A549 (cell line): ENCODE measurements at regions not wholly inside any gene's neighbourhood (a gene's known extent, or its start where the extent isn't known, plus 50 kb on each side); places are given as distances from the start of the nearest gene placed in this dataset.
A peak's percentile ranks its signal among the peaks of the same experiment; 100 is the strongest.
"Not testable (repeated sequence)": the region's sequence is repeated elsewhere in the genome, so short reads cannot be mapped to it uniquely, and the experiment has no call there.

Experiments
- ATAC-seq, 2 experiments: fragments of 200-7000 bp in 1 of 2; fragments of >200 bp in 1 of 2; cut with Nextera tagmentation in 1 of 2; cut with Tn5 transposase in 1 of 2; 3 replicates each; pipeline versions ENCODE4 v1.8.0 to v1.9.1; 2018 to 2020; ENCODE audit warnings: mild to moderate bottlenecking in 1 of 2, moderate library complexity in 1 of 2
- CTCF ChIA-PET: fragments of 300-600 bp; sonication (Branson Sonifier 250); formaldehyde crosslinking; extraction: SDS; loops from one replicate; lab custom pipeline; 2021; ENCODE audit warnings: antibody characterized with exemption, inconsistent platforms; lab: Yijun Ruan, JAX
- POLR2A ChIA-PET: fragments of 350-600 bp; formaldehyde crosslinking; extraction: SDS; loops from one replicate; lab custom pipeline; 2021; ENCODE audit warnings: antibody characterized with exemption, inconsistent platforms; lab: Yijun Ruan, JAX
- DNase-seq, 2 experiments: peaks; one replicate each; pipeline versions ENCODE4 v3.0.0 to v3.0.0-alpha.2; 2011 to 2016; ENCODE audit warnings: low read depth in 1 of 2, low spot score in 1 of 2
- FAIRE-seq: peaks from 2 replicates; lab custom pipeline; 2011; peaks lifted over from hg19 to GRCh38; lab: Jason Lieb, UNC
- H3K27ac ChIP-seq, 2 experiments: fragments of >200 bp; sonication (Bioruptor Twin); formaldehyde crosslinking; 3 replicates each; pipeline ENCODE4 v1.5.1; 2016 to 2017
- H3K4me1 ChIP-seq: fragments of >200 bp; sonication (Bioruptor Twin); formaldehyde crosslinking; 3 replicates; pipeline ENCODE4 v1.6.1; 2016
- H3K4me2 ChIP-seq: fragments of >200 bp; sonication (Bioruptor Twin); formaldehyde crosslinking; 3 replicates; pipeline ENCODE4 v1.6.1; 2016
- H3K4me3 ChIP-seq: fragments of >200 bp; sonication (Bioruptor Twin); formaldehyde crosslinking; 3 replicates; pipeline ENCODE4 v1.5.1; 2016
- H3K9me3 ChIP-seq: fragments of >200 bp; sonication (Bioruptor Twin); formaldehyde crosslinking; 3 replicates; pipeline ENCODE4 v1.6.1; 2016
- CEBPB ChIP-seq, 2 experiments: fragments of >200 bp in 1 of 2; sonication (Bioruptor Twin) in 1 of 2; formaldehyde crosslinking in 1 of 2; IDR thresholded peaks; 2 replicates each; pipeline ENCODE4 v1.6.1; 2012 to 2016
- CHD2 ChIP-seq: fragments of 150-350 bp; IDR thresholded peaks from 2 replicates; pipeline ENCODE4 v1.6.1; 2014; ENCODE audit warnings: low read length; ENCODE audit not compliant: partially characterized antibody
- CHD4 ChIP-seq: fragments of 200-600 bp; sonication (generic); IDR thresholded peaks from 2 replicates; pipeline ENCODE4 v1.6.1; 2016; ENCODE audit warnings: antibody characterized with exemption, mild to moderate bottlenecking, borderline replicate concordance
- EHMT2 ChIP-seq: fragments of 200-600 bp; sonication (generic); IDR thresholded peaks from 2 replicates; pipeline ENCODE4 v1.6.1; 2016; ENCODE audit warnings: antibody characterized with exemption, low read depth, mild to moderate bottlenecking, moderate library complexity
- ESRRA ChIP-seq: fragments of 150-350 bp; IDR thresholded peaks from 2 replicates; pipeline ENCODE4 v1.6.1; 2014; ENCODE audit warnings: mild to moderate bottlenecking, low read length, borderline replicate concordance
- GATA3 ChIP-seq: IDR thresholded peaks from 2 replicates; pipeline ENCODE4 v1.6.1; 2012; ENCODE audit warnings: borderline replicate concordance
- HDAC2 ChIP-seq: fragments of 200-600 bp; sonication (generic); IDR thresholded peaks from 2 replicates; pipeline ENCODE4 v1.6.1; 2016
- HEYL ChIP-seq: fragments of 250-450 bp; sonication (Bioruptor Pico); IDR thresholded peaks from 2 replicates; pipeline ENCODE4 v1.8.0; 2021; ENCODE audit warnings: mild to moderate bottlenecking, moderate library complexity
- HOXA7 ChIP-seq: fragments of 250-450 bp; sonication (Bioruptor Pico); IDR thresholded peaks from 2 replicates; pipeline ENCODE4 v1.5.0; 2020; ENCODE audit warnings: mild to moderate bottlenecking, moderate library complexity
- HOXB13 ChIP-seq: fragments of 250-450 bp; sonication (Bioruptor Pico); IDR thresholded peaks from 2 replicates; pipeline ENCODE4 v1.5.0; 2020; ENCODE audit warnings: low read depth, mild to moderate bottlenecking, moderate library complexity
- KDM1A ChIP-seq: fragments of 200-600 bp; sonication (generic); IDR thresholded peaks from 2 replicates; pipeline ENCODE4 v1.6.1; 2016; ENCODE audit warnings: low read depth, mild to moderate bottlenecking
- MAZ ChIP-seq: fragments of 150-350 bp; IDR thresholded peaks from 2 replicates; pipeline ENCODE4 v1.6.1; 2014; ENCODE audit warnings: antibody characterized with exemption, low read depth, low read length, borderline replicate concordance
- NPAS2 ChIP-seq: fragments of 250-450 bp; sonication (Bioruptor Pico); IDR thresholded peaks from 2 replicates; pipeline ENCODE4 v1.8.0; 2022; ENCODE audit warnings: mild to moderate bottlenecking, moderate library complexity, borderline replicate concordance
- RAD21 ChIP-seq, 2 experiments: fragments of >200 bp in 1 of 2; sonication (Bioruptor Twin) in 1 of 2; formaldehyde crosslinking in 1 of 2; IDR thresholded peaks in 1 of 2; conservative IDR thresholded peaks in 1 of 2; 2 replicates in 1 of 2; 3 replicates in 1 of 2; pipeline ENCODE4 v1.6.1; 2012 to 2018; ENCODE audit warnings: inconsistent platforms in 1 of 2
- RCOR1 ChIP-seq: fragments of 150-350 bp; IDR thresholded peaks from 2 replicates; pipeline ENCODE4 v1.6.1; 2014; ENCODE audit warnings: antibody characterized with exemption, low read length, low read depth
- SREBF2 ChIP-seq: fragments of 450-650 bp; IDR thresholded peaks from 2 replicates; pipeline ENCODE4 v1.6.1; 2014; ENCODE audit warnings: mild to moderate bottlenecking, moderate library complexity
- TP53 ChIP-seq: fragments of 250-450 bp; sonication (Bioruptor Pico); IDR thresholded peaks from 2 replicates; pipeline ENCODE4 v1.5.0; 2021; ENCODE audit warnings: mild to moderate bottlenecking, moderate library complexity
- ZC3H11A ChIP-seq: fragments of 450-650 bp; IDR thresholded peaks from 2 replicates; pipeline ENCODE4 v1.6.1; 2014; ENCODE audit warnings: antibody characterized with exemption, mild to moderate bottlenecking
- ZNF302 ChIP-seq: fragments of 250-450 bp; sonication (Bioruptor Pico); IDR thresholded peaks from 2 replicates; pipeline ENCODE4 v1.9.0; 2021; ENCODE audit warnings: inconsistent platforms, mild to moderate bottlenecking, moderate library complexity
- ZSCAN20 ChIP-seq: fragments of 250-450 bp; sonication (Bioruptor Pico); IDR thresholded peaks from 2 replicates; pipeline ENCODE4 v1.8.0; 2022; ENCODE audit warnings: mild to moderate bottlenecking, moderate library complexity
- WGBS: methylation state at CpG from one replicate; pipeline ENCODE4 v1.1.6; 2017; ENCODE audit errors: missing lambda C conversion rate; 5-methylcytosine and 5-hydroxymethylcytosine counted together
- TF ChIP-seq, protein P1 (sequence below): IDR thresholded peaks from 2 replicates; pipeline ENCODE4 v1.6.1; 2012; ENCODE audit warnings: low read depth, borderline replicate concordance
- TF ChIP-seq, protein P2 (sequence below): fragments of 250-450 bp; sonication (Bioruptor Pico); IDR thresholded peaks from 2 replicates; pipeline ENCODE4 v1.5.0; 2021; ENCODE audit warnings: mild to moderate bottlenecking, moderate library complexity, borderline replicate concordance
- TF ChIP-seq, protein P3 (sequence below): fragments of 250-450 bp; sonication (Bioruptor Pico); IDR thresholded peaks from 2 replicates; pipeline ENCODE4 v1.5.0; 2020; ENCODE audit warnings: low read depth, mild to moderate bottlenecking, moderate library complexity
- TF ChIP-seq, protein P4 (sequence below): fragments of 450-650 bp; IDR thresholded peaks from 2 replicates; pipeline ENCODE4 v1.6.1; 2014; ENCODE audit warnings: antibody characterized with exemption

DNA sequence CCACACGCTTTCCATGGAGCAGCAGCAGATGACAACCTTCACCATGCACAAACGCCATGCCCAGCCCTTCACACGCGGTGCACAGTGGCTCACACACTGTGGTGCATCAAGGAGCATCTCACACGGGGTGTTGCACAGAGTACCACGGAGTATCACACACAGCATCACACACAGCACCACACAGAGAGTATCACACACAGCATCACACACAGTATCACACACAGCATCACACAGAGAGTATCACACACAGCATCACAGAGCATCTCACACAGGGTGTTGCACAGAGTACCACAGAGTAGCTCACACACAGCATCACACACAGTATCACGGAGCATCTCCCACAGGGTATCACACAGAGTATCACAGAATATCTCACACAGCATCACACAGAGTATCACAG is 122.2 kb upstream of the RAB4A start:
- no peaks in the 10 kb centered on the region for H3K4me1 ChIP-seq
- peak; percentile 19 to 36; a peak in 3 of 6 replicates for ATAC-seq
- WGBS, result 21% methylated on average over 7 of the region's 7 CpGs
- H3K27ac ChIP-seq, result no peak overlapping the region
- FAIRE-seq, result no peak
- no peak for DNase-seq
- no peak overlapping the region for H3K4me2 ChIP-seq
- H3K9me3 ChIP-seq, result no peaks in the 10 kb centered on the region
- CTCF ChIA-PET, result interaction anchor here (1.3 kb wide), 1 partner anchor 9 kb away, joined by 3 read pairs; no protein-coding TSS in a partner anchor
- TF ChIP-seq, protein P1, sequence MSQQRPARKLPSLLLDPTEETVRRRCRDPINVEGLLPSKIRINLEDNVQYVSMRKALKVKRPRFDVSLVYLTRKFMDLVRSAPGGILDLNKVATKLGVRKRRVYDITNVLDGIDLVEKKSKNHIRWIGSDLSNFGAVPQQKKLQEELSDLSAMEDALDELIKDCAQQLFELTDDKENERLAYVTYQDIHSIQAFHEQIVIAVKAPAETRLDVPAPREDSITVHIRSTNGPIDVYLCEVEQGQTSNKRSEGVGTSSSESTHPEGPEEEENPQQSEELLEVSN, result no peak
- no peak for TF ChIP-seq CHD4
- no peak overlapping the region for H3K4me3 ChIP-seq
- POLR2A ChIA-PET, result no interaction called here

DNA sequence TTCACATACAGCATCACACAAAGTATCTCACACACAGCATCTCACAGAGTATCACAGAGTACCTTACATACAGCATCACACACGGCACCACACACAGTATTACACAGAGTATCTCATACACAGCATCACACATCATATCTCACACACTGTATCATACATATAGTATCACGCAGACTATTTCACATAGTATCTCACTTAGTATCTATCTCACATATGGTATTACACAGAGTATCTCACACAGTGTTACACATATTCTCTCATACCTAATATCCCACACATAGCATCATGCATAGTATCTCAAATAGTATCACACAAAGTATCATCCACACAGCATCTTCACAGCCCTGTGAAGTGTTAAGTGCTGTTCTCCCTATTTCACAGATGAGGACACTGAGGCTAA is 121.5 kb upstream of the RAB4A start:
- H3K4me2 ChIP-seq, result no peak overlapping the region
- H3K27ac ChIP-seq, result no peak overlapping the region
- WGBS, result 60% methylated on average over 2 of the region's 2 CpGs
- H3K4me3 ChIP-seq, result no peak overlapping the region
- ChIA-PET CTCF (no interaction called here), POLR2A (no interaction called here)
- FAIRE-seq, result no peak
- H3K4me1 ChIP-seq, result no peaks in the 10 kb centered on the region
- TF ChIP-seq, protein P2, sequence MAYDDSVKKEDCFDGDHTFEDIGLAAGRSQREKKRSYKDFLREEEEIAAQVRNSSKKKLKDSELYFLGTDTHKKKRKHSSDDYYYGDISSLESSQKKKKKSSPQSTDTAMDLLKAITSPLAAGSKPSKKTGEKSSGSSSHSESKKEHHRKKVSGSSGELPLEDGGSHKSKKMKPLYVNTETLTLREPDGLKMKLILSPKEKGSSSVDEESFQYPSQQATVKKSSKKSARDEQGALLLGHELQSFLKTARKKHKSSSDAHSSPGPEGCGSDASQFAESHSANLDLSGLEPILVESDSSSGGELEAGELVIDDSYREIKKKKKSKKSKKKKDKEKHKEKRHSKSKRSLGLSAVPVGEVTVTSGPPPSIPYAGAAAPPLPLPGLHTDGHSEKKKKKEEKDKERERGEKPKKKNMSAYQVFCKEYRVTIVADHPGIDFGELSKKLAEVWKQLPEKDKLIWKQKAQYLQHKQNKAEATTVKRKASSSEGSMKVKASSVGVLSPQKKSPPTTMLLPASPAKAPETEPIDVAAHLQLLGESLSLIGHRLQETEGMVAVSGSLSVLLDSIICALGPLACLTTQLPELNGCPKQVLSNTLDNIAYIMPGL (CRISPR knock-in tag), result no peak
- TF ChIP-seq RCOR1, result no peak
- TF ChIP-seq MAZ, result no peak
- no peaks in the 10 kb centered on the region for H3K9me3 ChIP-seq
- peak; percentile 10 to 25; a peak in 3 of 6 replicates for ATAC-seq
- DNase-seq, result no peak

DNA sequence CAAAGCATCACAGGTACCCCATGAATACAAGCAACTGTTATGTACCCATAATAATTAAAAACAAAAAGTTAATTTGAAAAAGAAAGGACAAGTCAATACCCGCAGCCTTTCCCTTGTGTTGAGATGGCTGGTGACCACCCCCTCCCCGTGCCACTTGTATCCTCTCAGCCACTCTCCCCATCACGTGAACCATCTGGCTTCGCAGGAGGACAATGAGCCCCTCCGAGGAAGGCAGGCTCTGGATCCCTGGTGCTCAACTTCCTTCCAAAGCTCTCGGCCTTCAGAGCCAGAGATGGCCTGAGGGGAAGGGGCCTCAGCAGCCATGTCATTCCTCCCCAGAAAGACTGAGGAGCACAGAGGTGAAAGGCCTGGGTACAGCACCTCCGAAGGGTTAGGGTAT is 120.4 kb upstream of the RAB4A start:
- Histone ChIP-seq H3K4me2 (no peak overlapping the region), H3K4me1 (no peaks in the 10 kb centered on the region), H3K9me3 (no peaks in the 10 kb centered on the region), H3K4me3 (no peak overlapping the region), H3K27ac (no peak overlapping the region)
- ATAC-seq (no peak), DNase-seq (no peak), FAIRE-seq (no peak)
- 63% methylated on average over 6 of the region's 7 CpGs for WGBS
- CTCF ChIA-PET, result no interaction called here
- TF ChIP-seq ZSCAN20 (CRISPR knock-in tag), result no peak
- TF ChIP-seq ZNF302 (CRISPR knock-in tag), result no peak
- TF ChIP-seq, protein P3, sequence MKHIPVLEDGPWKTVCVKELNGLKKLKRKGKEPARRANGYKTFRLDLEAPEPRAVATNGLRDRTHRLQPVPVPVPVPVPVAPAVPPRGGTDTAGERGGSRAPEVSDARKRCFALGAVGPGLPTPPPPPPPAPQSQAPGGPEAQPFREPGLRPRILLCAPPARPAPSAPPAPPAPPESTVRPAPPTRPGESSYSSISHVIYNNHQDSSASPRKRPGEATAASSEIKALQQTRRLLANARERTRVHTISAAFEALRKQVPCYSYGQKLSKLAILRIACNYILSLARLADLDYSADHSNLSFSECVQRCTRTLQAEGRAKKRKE (CRISPR knock-in tag), result no peak
- no peak for TF ChIP-seq ESRRA
- no peak for TF ChIP-seq SREBF2
- TF ChIP-seq, protein P4, sequence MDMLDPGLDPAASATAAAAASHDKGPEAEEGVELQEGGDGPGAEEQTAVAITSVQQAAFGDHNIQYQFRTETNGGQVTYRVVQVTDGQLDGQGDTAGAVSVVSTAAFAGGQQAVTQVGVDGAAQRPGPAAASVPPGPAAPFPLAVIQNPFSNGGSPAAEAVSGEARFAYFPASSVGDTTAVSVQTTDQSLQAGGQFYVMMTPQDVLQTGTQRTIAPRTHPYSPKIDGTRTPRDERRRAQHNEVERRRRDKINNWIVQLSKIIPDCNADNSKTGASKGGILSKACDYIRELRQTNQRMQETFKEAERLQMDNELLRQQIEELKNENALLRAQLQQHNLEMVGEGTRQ, result no peak
- no peak for TF ChIP-seq HOXA7 (CRISPR knock-in tag)
- TF ChIP-seq HOXB13 (CRISPR knock-in tag), result no peak
- no peak for TF ChIP-seq ZC3H11A
- no peak for TF ChIP-seq TP53 (CRISPR knock-in tag)
- no peak for TF ChIP-seq CEBPB (IDR thresholded peaks at IDR 0.05)
- no peak for TF ChIP-seq HEYL
- TF ChIP-seq GATA3, result no peak
- TF ChIP-seq CHD2, result no peak
- TF ChIP-seq EHMT2, result no peak
- no peak for TF ChIP-seq HDAC2
- TF ChIP-seq NPAS2 (CRISPR knock-in tag), result no peak
- TF ChIP-seq RAD21 (conservative IDR thresholded peaks at IDR 0.05 in 1 of 2, IDR thresholded peaks at IDR 0.05 in 1 of 2), result no peak
- TF ChIP-seq KDM1A, result no peak
- POLR2A ChIA-PET, result no interaction called here

DNA sequence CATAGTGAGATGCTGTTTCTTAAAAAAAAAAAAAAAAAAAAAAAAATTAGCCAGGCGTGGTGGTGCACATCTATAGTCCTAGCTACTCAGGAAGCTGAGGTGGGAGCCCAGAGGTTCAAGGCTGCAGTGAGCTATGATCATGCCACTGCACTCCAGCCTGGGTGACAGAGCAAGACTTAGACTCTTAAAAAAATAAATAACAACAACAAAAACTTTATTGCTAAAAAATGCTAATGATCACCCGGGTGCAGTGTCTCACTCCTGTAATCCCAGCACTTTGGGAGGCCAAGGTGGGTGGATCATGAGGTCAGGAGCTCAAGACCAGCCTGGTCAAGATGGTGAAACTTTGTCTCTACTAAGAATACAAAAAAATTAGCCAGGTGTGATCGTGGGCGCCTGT is 119.5 kb upstream of the RAB4A start:
- CTCF ChIA-PET, H3K4me1 ChIP-seq, H3K4me3 ChIP-seq, DNase-seq, H3K27ac ChIP-seq, POLR2A ChIA-PET, H3K9me3 ChIP-seq, FAIRE-seq, H3K4me2 ChIP-seq, ATAC-seq: not testable (repeated sequence)
- WGBS, result 69% methylated on average over 4 of the region's 4 CpGs
